GM21360 (cell line): ENCODE measurements at regions not wholly inside any gene's neighbourhood (a gene's known extent, or its start where the extent isn't known, plus 50 kb on each side); places are given as distances from the start of the nearest gene placed in this dataset.

Experiments used
- ATAC-seq: cut with Tn5 transposase; IDR thresholded peaks from one replicate; pipeline ENCODE4 v1.9.1; 2021; ENCODE audit warnings: mild to moderate bottlenecking, moderate library complexity; ENCODE audit not compliant: unreplicated experiment

- no peak for ATAC-seq
These were observed 461.9 kb upstream of the HS6ST1 start for GRCh38 chr2:128780434-128781080.

GRCh38 chr2:128781166-128781565 is 462.5 kb upstream of the HS6ST1 start:
- ATAC-seq: no peak

GRCh38 chr2:128781585-128782385 is 463.1 kb upstream of the HS6ST1 start:
- ATAC-seq: no peak

GRCh38 chr2:128782411-128783192 is 463.9 kb upstream of the HS6ST1 start:
- ATAC-seq: no peak

GRCh38 chr2:128783193-128783671 is 464.6 kb upstream of the HS6ST1 start:
- ATAC-seq: no peak

GRCh38 chr2:128783896-128784295 is 465.2 kb upstream of the HS6ST1 start:
- no peak for ATAC-seq

- ATAC-seq: no peak
These were observed 466.1 kb upstream of the HS6ST1 start for GRCh38 chr2:128784626-128785306.

GRCh38 chr2:128786316-128786715 is 467.6 kb upstream of the HS6ST1 start:
- no peak for ATAC-seq

- no peak for ATAC-seq
These were observed 468.2 kb upstream of the HS6ST1 start for GRCh38 chr2:128786741-128787478.

- ATAC-seq: no peak
These were observed 468.9 kb upstream of the HS6ST1 start for GRCh38 chr2:128787616-128788015.

GRCh38 chr2:128788636-128789220 is 470.1 kb upstream of the HS6ST1 start:
- no peak for ATAC-seq

- ATAC-seq: no peak
These were observed 470.6 kb upstream of the HS6ST1 start for GRCh38 chr2:128789221-128789620.

GRCh38 chr2:128789776-128790455 is 471.2 kb upstream of the HS6ST1 start:
- ATAC-seq: no peak

- no peak for ATAC-seq
These were observed 471.9 kb upstream of the HS6ST1 start for GRCh38 chr2:128790541-128791001.

GRCh38 chr2:128791120-128791984 is 472.7 kb upstream of the HS6ST1 start:
- no peak for ATAC-seq

GRCh38 chr2:128791985-128792320 is 473.3 kb upstream of the HS6ST1 start:
- ATAC-seq: no peak

GRCh38 chr2:128792476-128793054 is 473.9 kb upstream of the HS6ST1 start:
- ATAC-seq: no peak

GRCh38 chr2:128793404-128793803 is 474.7 kb upstream of the HS6ST1 start:
- no peak for ATAC-seq
